Uterus (tissue), 3 donors: ENCODE measurements at regions not wholly inside any gene's neighbourhood (a gene's known extent, or its start where the extent isn't known, plus 50 kb on each side); places are given as distances from the start of the nearest gene placed in this dataset.

Source experiments
- DNase-seq, 2 donors: peaks; one replicate each; pipeline ENCODE4 v3.0.0-alpha.2; 2019 to 2020
- H3K27ac ChIP-seq, 2 donors: fragments of 200-600 bp; sonication (generic); 1 replicate in 1 of 2; 2 replicates in 1 of 2; pipeline ENCODE4 v1.5.1; 2016 to 2018
- H3K27me3 ChIP-seq, 2 donors: fragments of 200-600 bp; sonication (generic); one replicate each; pipeline ENCODE4 v1.5.1; 2018 to 2019; ENCODE audit warnings: control low read depth in 1 of 2
- H3K36me3 ChIP-seq, 2 donors: fragments of 200-600 bp; sonication (generic); one replicate each; pipeline ENCODE4 v1.5.1; 2019; ENCODE audit warnings: control low read depth in 1 of 2
- H3K4me1 ChIP-seq, 2 donors: fragments of 200-600 bp; sonication (generic); one replicate each; pipeline ENCODE4 v1.5.1; 2018 to 2019; ENCODE audit warnings: control low read depth in 1 of 2
- H3K4me3 ChIP-seq, 2 donors: fragments of 200-600 bp; sonication (generic); 1 replicate in 1 of 2; 2 replicates in 1 of 2; pipeline ENCODE4 v1.5.1; 2018 to 2019; ENCODE audit warnings: mild to moderate bottlenecking in 1 of 2
- H3K9me3 ChIP-seq, 2 donors: fragments of 200-600 bp; sonication (generic); one replicate each; pipeline ENCODE4 v1.5.1; 2019; ENCODE audit warnings: control low read depth in 1 of 2
- CTCF ChIP-seq, 4 experiments: fragments of 200-600 bp in 2 of 4; fragments of 450-650 bp in 2 of 4; sonication (generic) in 2 of 4; IDR thresholded peaks; one replicate each; pipeline ENCODE4 v1.5.1; 2016 to 2019; ENCODE audit warnings: antibody characterized with exemption in 4 of 4, mild to moderate bottlenecking in 2 of 4, moderate library complexity in 1 of 4
- POLR2A ChIP-seq, 2 donors: fragments of 450-650 bp; IDR thresholded peaks; one replicate each; pipeline ENCODE4 v1.6.1; 2016; ENCODE audit warnings: antibody characterized with exemption in 2 of 2, mild to moderate bottlenecking in 1 of 2, moderate library complexity in 1 of 2
- intact Hi-C: fragments of 100-400 bp; cut with DNase I; formaldehyde crosslinking; loops from one replicate; pipeline ENCODE4 v1.15.1; 2023; ENCODE audit warnings: low total_unique reads
- donor health status: DM: yes; HTN: yes; CAD: no.

- TF ChIP-seq POLR2A (IDR thresholded peaks at IDR 0.05) = no peak
- Histone ChIP-seq H3K27me3 (no peaks in the 10 kb centered on the region), H3K9me3 (no peaks in the 10 kb centered on the region), H3K4me1 (no peaks in the 10 kb centered on the region), H3K4me3 (no peak overlapping the region), H3K36me3 (no peaks in the 10 kb centered on the region), H3K27ac (no peak overlapping the region)
- intact Hi-C loops = no loop called here
- no peak for DNase-seq
Measured at GRCh38 chr19:5237190-5237780, 103.3 kb downstream of the PTPRS start.

- no peaks in the 10 kb centered on the region for H3K36me3 ChIP-seq
- no peak for TF ChIP-seq POLR2A (IDR thresholded peaks at IDR 0.05)
- no peak for TF ChIP-seq CTCF (IDR thresholded peaks at IDR 0.05)
- H3K4me1 ChIP-seq = no peaks in the 10 kb centered on the region
- H3K4me3 ChIP-seq = no peak overlapping the region
- no peaks in the 10 kb centered on the region for H3K9me3 ChIP-seq
- H3K27ac ChIP-seq = no peak overlapping the region
- intact Hi-C loops = no loop called here
- no peaks in the 10 kb centered on the region for H3K27me3 ChIP-seq
- no peak for DNase-seq
Measured at GRCh38 chr19:5235458-5236219, 105.0 kb downstream of the PTPRS start.

- H3K27ac ChIP-seq = no peak overlapping the region
- H3K4me1 ChIP-seq = no peaks in the 10 kb centered on the region
- H3K27me3 ChIP-seq = no peaks in the 10 kb centered on the region
- DNase-seq = no peak
- H3K9me3 ChIP-seq = no peaks in the 10 kb centered on the region
- no peaks in the 10 kb centered on the region for H3K36me3 ChIP-seq
- no peak overlapping the region for H3K4me3 ChIP-seq
- intact Hi-C loops = no loop called here
- TF ChIP-seq POLR2A (IDR thresholded peaks at IDR 0.05) = no peak
- no peak for TF ChIP-seq CTCF (IDR thresholded peaks at IDR 0.05)
Measured at GRCh38 chr19:5234412-5234811, 106.2 kb downstream of the PTPRS start.

- H3K4me1 ChIP-seq = no peaks in the 10 kb centered on the region
- intact Hi-C loops = no loop called here
- no peak for TF ChIP-seq CTCF (IDR thresholded peaks at IDR 0.05)
- no peak for TF ChIP-seq POLR2A (IDR thresholded peaks at IDR 0.05)
- no peaks in the 10 kb centered on the region for H3K9me3 ChIP-seq
- no peaks in the 10 kb centered on the region for H3K27me3 ChIP-seq
- H3K4me3 ChIP-seq = no peak overlapping the region
- DNase-seq = no peak
- H3K27ac ChIP-seq = no peak overlapping the region
- H3K36me3 ChIP-seq = no peaks in the 10 kb centered on the region
Measured at GRCh38 chr19:5232798-5233505, 107.7 kb downstream of the PTPRS start.

- intact Hi-C loops = no loop called here
- H3K4me1 ChIP-seq = no peaks in the 10 kb centered on the region
Measured at GRCh38 chr19:5231857-5232678, 108.5 kb downstream of the PTPRS start.

More at GRCh38 chr19:5231857-5232678, 108.5 kb downstream of the PTPRS start:
- H3K36me3 ChIP-seq = no peaks in the 10 kb centered on the region
- no peaks in the 10 kb centered on the region for H3K9me3 ChIP-seq
- DNase-seq = no peak
- no peaks in the 10 kb centered on the region for H3K27me3 ChIP-seq
- no peak for TF ChIP-seq CTCF (IDR thresholded peaks at IDR 0.05)
- no peak for TF ChIP-seq POLR2A (IDR thresholded peaks at IDR 0.05)
- no peak overlapping the region for H3K4me3 ChIP-seq
- no peak overlapping the region for H3K27ac ChIP-seq
